ENCODE measurements at regions not wholly inside any gene's neighbourhood (a gene's known extent, or its start where the extent isn't known, plus 50 kb on each side); places are given as distances from the start of the nearest gene placed in this dataset.

GRCh38 chr7:85567983-85568382, 381.1 kb upstream of the SEMA3D start:
- H3K23me2 ChIP-seq (ENCODE audit: low read depth, low read length): no peaks in the 10 kb centered on the region
- H3K4ac ChIP-seq (replicated peaks; ENCODE audit: insufficient read length, low read depth, low read length): no peak overlapping the region
- no peak overlapping the region for H3K4me2 ChIP-seq (ENCODE audit: insufficient read depth in 1 of 2, low read depth in 2 of 2, low read length in 2 of 2)
- no peaks in the 10 kb centered on the region for H3K79me2 ChIP-seq (ENCODE audit: control insufficient read depth in 1 of 2, insufficient read depth in 2 of 2, low read length in 2 of 2)
- H3K27me3 ChIP-seq (replicated peaks in 1 of 4; ENCODE audit: control insufficient read depth in 3 of 4, extremely low read depth in 1 of 4, insufficient read depth in 3 of 4, low read length in 3 of 4): no peaks in the 10 kb centered on the region
- ChIA-PET POLR2A (ENCODE audit: partially characterized antibody) (no interaction called here), CTCF (ENCODE audit: partially characterized antibody) (interaction anchor here (1.1 to 1.7 kb wide), 2 partner anchors 14 to 537 kb away, joined by 3 to 7 read pairs; no protein-coding TSS in a partner anchor)
- H2AFZ ChIP-seq (ENCODE audit: low read length): no peak overlapping the region
- H3K9me3 ChIP-seq (ENCODE audit: insufficient read depth in 2 of 2, low read depth in 1 of 2, low read length in 1 of 2): no peaks in the 10 kb centered on the region
- no peak overlapping the region for H2BK20ac ChIP-seq (ENCODE audit: low read length)
- no peaks in the 10 kb centered on the region for H3K36me3 ChIP-seq (ENCODE audit: control insufficient read depth in 2 of 4, insufficient read depth in 4 of 4, low read length in 3 of 4)
- H3K27ac ChIP-seq (ENCODE audit: low read depth, low read length): no peak overlapping the region
- no peaks in the 10 kb centered on the region for H3K4me1 ChIP-seq (replicated peaks in 1 of 4; ENCODE audit: control insufficient read depth in 3 of 4, insufficient read depth in 4 of 4, low read length in 3 of 4)
- H4K91ac ChIP-seq (replicated peaks; ENCODE audit: insufficient read length, low read length): no peak overlapping the region
- no peak overlapping the region for H4K8ac ChIP-seq (ENCODE audit: extremely low read depth, insufficient read depth, low read length)
- H3K4me3 ChIP-seq (ENCODE audit: extremely low read depth in 1 of 4, insufficient read depth in 2 of 4, low read depth in 3 of 4, low read length in 4 of 4): no peak overlapping the region
- no peak for DNase-seq (ENCODE audit: low read depth in 1 of 2, low spot score in 2 of 2)
- H3K14ac ChIP-seq (ENCODE audit: insufficient read length): no peak overlapping the region
- H4K5ac ChIP-seq (ENCODE audit: insufficient read length, low read depth, low read length): no peak overlapping the region
- no peak overlapping the region for H3K56ac ChIP-seq (replicated peaks; ENCODE audit: insufficient read length, low read depth, low read length)
- no peak overlapping the region for H2BK5ac ChIP-seq (ENCODE audit: low read depth, low read length)
- no peak overlapping the region for H3K18ac ChIP-seq (ENCODE audit: extremely low read depth, low read length)
- no peak overlapping the region for H3K23ac ChIP-seq (ENCODE audit: insufficient read length)
- H2BK120ac ChIP-seq (replicated peaks; ENCODE audit: low read depth, low read length): no peak overlapping the region
- no peak overlapping the region for H3K9ac ChIP-seq (replicated peaks in 1 of 4; ENCODE audit: extremely low read depth in 1 of 4, low read depth in 3 of 4, low read length in 3 of 4)
- H3K79me1 ChIP-seq (ENCODE audit: low read depth, low read length): no peaks in the 10 kb centered on the region
- no peak overlapping the region for H2AK5ac ChIP-seq (ENCODE audit: low read depth, low read length)
- FAIRE-seq: no peak
- no peak overlapping the region for H2BK12ac ChIP-seq (ENCODE audit: low read depth, low read length)
- H2BK15ac ChIP-seq (ENCODE audit: low read length): no peak overlapping the region
- no peaks in the 10 kb centered on the region for H4K20me1 ChIP-seq (replicated peaks in 1 of 2; ENCODE audit: control insufficient read depth in 1 of 2, insufficient read depth in 2 of 2, low read length in 2 of 2)
- TF ChIP-seq CREB1 (IDR thresholded peaks at IDR 0.05) (no peak), POLR2A (IDR thresholded peaks at IDR 0.05; ENCODE audit: control extremely low read depth in 1 of 2, low read depth in 2 of 2, low read length in 2 of 2) (no peak), PHF8 (conservative IDR thresholded peaks at IDR 0.05; ENCODE audit: low read depth, low read length) (no peak), TCF12 (IDR thresholded peaks at IDR 0.05; ENCODE audit: low read depth, low read length) (no peak), TAF1 (IDR thresholded peaks at IDR 0.05; ENCODE audit: low read depth, low read length) (no peak), JUN (IDR thresholded peaks at IDR 0.05; ENCODE audit: low read depth, low read length) (no peak), HDAC2 (IDR thresholded peaks at IDR 0.05; ENCODE audit: borderline replicate concordance in 1 of 2, low read depth in 2 of 2, low read length in 2 of 2) (no peak), CBX5 (IDR thresholded peaks at IDR 0.05; ENCODE audit: low read depth, low read length) (no peak), ASH2L (IDR thresholded peaks at IDR 0.05; ENCODE audit: low read length) (no peak), EZH2 (IDR thresholded peaks at IDR 0.05; ENCODE audit: low read depth, low read length, severe bottlenecking) (no peak), RXRA (IDR thresholded peaks at IDR 0.05; ENCODE audit: insufficient read depth, low read depth, low read length) (no peak), YY1 (IDR thresholded peaks at IDR 0.05; ENCODE audit: low read depth, low read length) (no peak), BACH1 (IDR thresholded peaks at IDR 0.05; ENCODE audit: low read length) (no peak)

All from H1 (cell line).